ENCODE measurements at regions not wholly inside any gene's neighbourhood (a gene's known extent, or its start where the extent isn't known, plus 50 kb on each side); places are given as distances from the start of the nearest gene placed in this dataset.

- DNase-seq (ENCODE audit: low spot score) = no peak
- no peak for TF ChIP-seq CTCF (IDR thresholded peaks at IDR 0.05)
- no peak for ATAC-seq (ENCODE audit: low FRiP score)
These were observed 382.6 kb upstream of the THBS1 start for GRCh38 chr15:39198044-39199000.

- no peak for DNase-seq (ENCODE audit: low spot score)
- ATAC-seq (ENCODE audit: low FRiP score) = peak; percentile 54
- no peak for TF ChIP-seq CTCF (IDR thresholded peaks at IDR 0.05)
These were observed 381.8 kb upstream of the THBS1 start for GRCh38 chr15:39199076-39199475.

- TF ChIP-seq CTCF (IDR thresholded peaks at IDR 0.05) = no peak
- DNase-seq (ENCODE audit: low spot score) (no peak), ATAC-seq (ENCODE audit: low FRiP score) (no peak)
These were observed 380.3 kb upstream of the THBS1 start for GRCh38 chr15:39200586-39200985.

GRCh38 chr15:39202641-39203040 lies 378.2 kb upstream of the THBS1 start:
- ATAC-seq (ENCODE audit: low FRiP score) = no peak
- no peak for TF ChIP-seq CTCF (IDR thresholded peaks at IDR 0.05)
- DNase-seq (ENCODE audit: low spot score) = no peak

- DNase-seq (ENCODE audit: low spot score) (no peak), ATAC-seq (ENCODE audit: low FRiP score) (no peak)
- TF ChIP-seq CTCF (IDR thresholded peaks at IDR 0.05) = no peak
These were observed 376.8 kb upstream of the THBS1 start for GRCh38 chr15:39204031-39204430.

- ATAC-seq (ENCODE audit: low FRiP score) (no peak), DNase-seq (ENCODE audit: low spot score) (no peak)
- no peak for TF ChIP-seq CTCF (IDR thresholded peaks at IDR 0.05)
These were observed 375.8 kb upstream of the THBS1 start for GRCh38 chr15:39205081-39205480.
